Peyer's patch (tissue), 4 donors: ENCODE measurements at regions not wholly inside any gene's neighbourhood (a gene's known extent, or its start where the extent isn't known, plus 50 kb on each side); places are given as distances from the start of the nearest gene placed in this dataset.

Source experiments
- DNase-seq, 3 donors: peaks; one replicate each; pipeline ENCODE4 v3.0.0-alpha.2; 2017 to 2019
- H3K27ac ChIP-seq, 4 donors: fragments of 200-600 bp; sonication (generic); one replicate each; pipeline ENCODE4 v1.5.1; 2016 to 2019
- H3K27me3 ChIP-seq, 2 donors: fragments of 200-600 bp; sonication (generic); one replicate each; pipeline ENCODE4 v1.5.1; 2019
- H3K36me3 ChIP-seq, 3 donors: fragments of 200-600 bp; sonication (generic); one replicate each; pipeline ENCODE4 v1.5.1; 2016 to 2019
- H3K4me1 ChIP-seq, 4 donors: fragments of 200-600 bp; sonication (generic); one replicate each; pipeline ENCODE4 v1.5.1; 2016 to 2019
- H3K4me3 ChIP-seq, 4 donors: fragments of 200-600 bp; sonication (generic); 1 replicate in 3 of 4; 2 replicates in 1 of 4; pipeline ENCODE4 v1.5.1; 2016 to 2019; ENCODE audit warnings: mild to moderate bottlenecking in 1 of 4
- H3K9me3 ChIP-seq, 4 donors: fragments of 200-600 bp; sonication (generic); one replicate each; pipeline ENCODE4 v1.5.1; 2016 to 2019; ENCODE audit warnings: mild to moderate bottlenecking in 1 of 4
- CTCF ChIP-seq, 6 experiments: fragments of 450-650 bp in 4 of 6; fragments of 200-600 bp in 2 of 6; sonication (generic) in 1 of 6; IDR thresholded peaks; one replicate each; pipeline ENCODE4 v1.5.1; 2017 to 2019; ENCODE audit warnings: antibody characterized with exemption in 6 of 6, mild to moderate bottlenecking in 3 of 6, moderate library complexity in 1 of 6
- POLR2A ChIP-seq, 2 donors: fragments of 450-650 bp; IDR thresholded peaks; one replicate each; pipeline ENCODE4 v1.5.1; 2017; ENCODE audit warnings: antibody characterized with exemption in 2 of 2, mild to moderate bottlenecking in 2 of 2, moderate library complexity in 2 of 2

- Histone ChIP-seq H3K4me3 (no peak overlapping the region), H3K36me3 (no peaks in the 10 kb centered on the region), H3K4me1 (no peaks in the 10 kb centered on the region), H3K27ac (no peak overlapping the region), H3K27me3 (no peaks in the 10 kb centered on the region), H3K9me3 (no peaks in the 10 kb centered on the region)
- no peak for DNase-seq
- no peak for TF ChIP-seq CTCF (IDR thresholded peaks at IDR 0.05)
- TF ChIP-seq POLR2A (IDR thresholded peaks at IDR 0.05): no peak
These were observed 1224.0 kb upstream of the CDH18 start for GRCh38 chr5:21212026-21212425.

- no peaks in the 10 kb centered on the region for H3K9me3 ChIP-seq
- no peak overlapping the region for H3K27ac ChIP-seq
- H3K4me3 ChIP-seq: no peak overlapping the region
- TF ChIP-seq CTCF (IDR thresholded peaks at IDR 0.05) (no peak), POLR2A (IDR thresholded peaks at IDR 0.05) (no peak)
- DNase-seq: no peak
- no peaks in the 10 kb centered on the region for H3K4me1 ChIP-seq
- H3K27me3 ChIP-seq: no peaks in the 10 kb centered on the region
- H3K36me3 ChIP-seq: no peaks in the 10 kb centered on the region
These were observed 1221.4 kb upstream of the CDH18 start for GRCh38 chr5:21209409-21209808.

GRCh38 chr5:21199087-21199486 lies 1211.1 kb upstream of the CDH18 start:
- Histone ChIP-seq H3K9me3 (no peaks in the 10 kb centered on the region), H3K27me3 (no peaks in the 10 kb centered on the region), H3K4me3 (no peak overlapping the region), H3K27ac (no peak overlapping the region), H3K36me3 (no peaks in the 10 kb centered on the region), H3K4me1 (no peaks in the 10 kb centered on the region)
- DNase-seq: no peak
- no peak for TF ChIP-seq CTCF (IDR thresholded peaks at IDR 0.05)
- TF ChIP-seq POLR2A (IDR thresholded peaks at IDR 0.05): no peak

GRCh38 chr5:21195145-21195544 lies 1207.1 kb upstream of the CDH18 start:
- Histone ChIP-seq H3K4me3 (no peak overlapping the region), H3K36me3 (no peaks in the 10 kb centered on the region), H3K9me3 (peaks cover 0 to 5% (median 0%) of the 10 kb centered on the region in 4 donors), H3K4me1 (no peaks in the 10 kb centered on the region), H3K27me3 (no peaks in the 10 kb centered on the region), H3K27ac (no peak overlapping the region)
- DNase-seq: no peak
- TF ChIP-seq CTCF (IDR thresholded peaks at IDR 0.05) (no peak), POLR2A (IDR thresholded peaks at IDR 0.05) (no peak)

- Histone ChIP-seq H3K27ac (no peak overlapping the region), H3K27me3 (no peaks in the 10 kb centered on the region), H3K4me3 (no peak overlapping the region), H3K9me3 (no peaks in the 10 kb centered on the region), H3K4me1 (no peaks in the 10 kb centered on the region), H3K36me3 (no peaks in the 10 kb centered on the region)
- DNase-seq: no peak
- TF ChIP-seq POLR2A (IDR thresholded peaks at IDR 0.05) (no peak), CTCF (IDR thresholded peaks at IDR 0.05) (no peak)
These were observed 1197.5 kb upstream of the CDH18 start for GRCh38 chr5:21185536-21185935.

GRCh38 chr5:21184581-21184980 lies 1196.6 kb upstream of the CDH18 start:
- H3K36me3 ChIP-seq: no peaks in the 10 kb centered on the region
- DNase-seq: no peak
- TF ChIP-seq POLR2A (IDR thresholded peaks at IDR 0.05) (no peak), CTCF (IDR thresholded peaks at IDR 0.05) (no peak)
- H3K27ac ChIP-seq: no peak overlapping the region
- H3K4me3 ChIP-seq: no peak overlapping the region
- H3K27me3 ChIP-seq: no peaks in the 10 kb centered on the region
- H3K9me3 ChIP-seq: no peaks in the 10 kb centered on the region
- H3K4me1 ChIP-seq: no peaks in the 10 kb centered on the region
